HEK293 (cell line): ENCODE measurements at regions not wholly inside any gene's neighbourhood (a gene's known extent, or its start where the extent isn't known, plus 50 kb on each side); places are given as distances from the start of the nearest gene placed in this dataset.

Experiments used
- CTCF ChIA-PET: fragments of 350-600 bp; formaldehyde crosslinking; extraction: SDS; loops from one replicate; lab custom pipeline; 2021; ENCODE audit warnings: antibody characterized with exemption; lab: Yijun Ruan, JAX
- POLR2A ChIA-PET: fragments of 300-600 bp; formaldehyde crosslinking; extraction: SDS; loops from one replicate; lab custom pipeline; 2020; ENCODE audit warnings: antibody characterized with exemption, inconsistent platforms; lab: Yijun Ruan, JAX
- H3K27ac ChIP-seq: fragments of 200-500 bp; sonication (Bioruptor generic); 2 replicates; pipeline ENCODE4 v1.5.1; 2014; ENCODE audit warnings: low read depth, low read length, control low read depth, inconsistent platforms; ENCODE audit errors: extremely low read depth
- H3K36me3 ChIP-seq, 2 experiments: fragments of 200-500 bp in 1 of 2; sonication (Bioruptor generic) in 1 of 2; 1 replicate in 1 of 2; 2 replicates in 1 of 2; pipeline ENCODE4 v1.5.1; 2014 to 2017; ENCODE audit warnings: inconsistent platforms in 2 of 2, low read length in 2 of 2; ENCODE audit not compliant: control insufficient read depth in 2 of 2, insufficient read depth in 1 of 2
- H3K4me1 ChIP-seq: fragments of 200-500 bp; sonication (Bioruptor generic); 2 replicates; pipeline ENCODE4 v1.5.1; 2014; ENCODE audit warnings: mild to moderate bottlenecking, low read length, inconsistent platforms; ENCODE audit not compliant: control insufficient read depth, insufficient read depth
- H3K4me3 ChIP-seq: 2 replicates; pipeline ENCODE4 v1.5.1; 2011; ENCODE audit warnings: low read depth, mild to moderate bottlenecking, control low read depth, low read length, moderate library complexity
- H3K9me3 ChIP-seq: fragments of 200-500 bp; sonication (Bioruptor generic); 2 replicates; pipeline ENCODE4 v1.5.1; 2014; ENCODE audit warnings: low read depth, low read length, inconsistent platforms; ENCODE audit not compliant: control insufficient read depth, insufficient read depth
- EGR2 ChIP-seq: fragments of 450-650 bp; formaldehyde crosslinking; IDR thresholded peaks from 2 replicates; pipeline ENCODE4 v1.5.1; 2016; ENCODE audit warnings: low read depth, missing biosample characterization, missing genetic modification characterization
- GFI1B ChIP-seq: fragments of 450-650 bp; formaldehyde crosslinking; IDR thresholded peaks from 2 replicates; pipeline ENCODE4 v1.5.1; 2016; ENCODE audit warnings: missing biosample characterization, missing genetic modification characterization
- HOXC10 ChIP-seq: sonication (generic); formaldehyde crosslinking; IDR thresholded peaks from 2 replicates; pipeline ENCODE4 v1.8.1; 2023; ENCODE audit warnings: mild to moderate bottlenecking, missing genetic modification reagents
- KLF16 ChIP-seq: fragments of 450-650 bp; formaldehyde crosslinking; IDR thresholded peaks from 2 replicates; pipeline ENCODE4 v1.5.1; 2017; ENCODE audit warnings: missing biosample characterization, missing genetic modification characterization
- REPIN1 ChIP-seq: fragments of 450-650 bp; formaldehyde crosslinking; IDR thresholded peaks from 2 replicates; pipeline ENCODE4 v1.5.1; 2017; ENCODE audit warnings: missing biosample characterization, missing genetic modification characterization, low read depth
- YY2 ChIP-seq: fragments of 450-650 bp; formaldehyde crosslinking; IDR thresholded peaks from 2 replicates; pipeline ENCODE4 v1.5.1; 2016; ENCODE audit warnings: missing biosample characterization, missing genetic modification characterization
- ZBTB17 ChIP-seq: fragments of 450-650 bp; formaldehyde crosslinking; IDR thresholded peaks from 2 replicates; pipeline ENCODE4 v1.5.1; 2016; ENCODE audit warnings: missing biosample characterization, missing genetic modification characterization
- ZNF10 ChIP-seq: fragments of 450-650 bp; formaldehyde crosslinking; IDR thresholded peaks from 2 replicates; pipeline ENCODE4 v1.5.1; 2017; ENCODE audit warnings: missing biosample characterization, missing genetic modification characterization
- ZNF133 ChIP-seq: fragments of 450-650 bp; formaldehyde crosslinking; IDR thresholded peaks from 2 replicates; pipeline ENCODE4 v1.5.1; 2016; ENCODE audit warnings: missing biosample characterization, missing genetic modification characterization
- ZNF211 ChIP-seq: fragments of 450-650 bp; formaldehyde crosslinking; IDR thresholded peaks from 2 replicates; pipeline ENCODE4 v1.5.1; 2016; ENCODE audit warnings: low read depth, missing biosample characterization, missing genetic modification characterization
- ZNF37A ChIP-seq: fragments of 450-650 bp; IDR thresholded peaks from 2 replicates; pipeline ENCODE4 v1.5.1; 2018; ENCODE audit warnings: missing biosample characterization, missing genetic modification characterization
- ZNF423 ChIP-seq: fragments of 450-650 bp; formaldehyde crosslinking; IDR thresholded peaks from 2 replicates; pipeline ENCODE4 v1.5.1; 2016; ENCODE audit warnings: missing biosample characterization, missing genetic modification characterization
- ZNF514 ChIP-seq: fragments of 450-650 bp; formaldehyde crosslinking; IDR thresholded peaks from 2 replicates; pipeline ENCODE4 v1.5.1; 2016; ENCODE audit warnings: missing biosample characterization, missing genetic modification characterization
- ZNF571 ChIP-seq: fragments of 450-650 bp; formaldehyde crosslinking; IDR thresholded peaks from 2 replicates; pipeline ENCODE4 v1.5.0; 2017; ENCODE audit warnings: missing biosample characterization, missing genetic modification characterization
- ZNF654 ChIP-seq: fragments of 450-650 bp; formaldehyde crosslinking; IDR thresholded peaks from 2 replicates; pipeline ENCODE4 v1.5.1; 2016; ENCODE audit warnings: low read depth, missing biosample characterization, missing genetic modification characterization
- ZNF747 ChIP-seq: fragments of 450-650 bp; formaldehyde crosslinking; IDR thresholded peaks from 2 replicates; pipeline ENCODE4 v1.5.1; 2016; ENCODE audit warnings: missing biosample characterization, missing genetic modification characterization
- ZNF768 ChIP-seq: fragments of 450-650 bp; formaldehyde crosslinking; IDR thresholded peaks from 2 replicates; pipeline ENCODE4 v1.5.1; 2018; ENCODE audit warnings: missing biosample characterization, mild to moderate bottlenecking, missing genetic modification characterization
- TF ChIP-seq, protein P1 (sequence below): fragments of 450-650 bp; formaldehyde crosslinking; IDR thresholded peaks from 2 replicates; pipeline ENCODE4 v1.5.1; 2016; ENCODE audit warnings: missing biosample characterization, missing genetic modification characterization
- TF ChIP-seq, protein P2 (sequence below): fragments of 450-650 bp; formaldehyde crosslinking; IDR thresholded peaks from 2 replicates; pipeline ENCODE4 v1.5.0; 2017; ENCODE audit warnings: missing biosample characterization, missing genetic modification characterization, borderline replicate concordance
- TF ChIP-seq, protein P3 (sequence below): fragments of 450-650 bp; formaldehyde crosslinking; IDR thresholded peaks from 2 replicates; pipeline ENCODE4 v1.5.1; 2016; ENCODE audit warnings: missing biosample characterization, missing genetic modification characterization, borderline replicate concordance
- TF ChIP-seq, protein P4 (sequence below): fragments of 450-650 bp; formaldehyde crosslinking; conservative IDR thresholded peaks from 2 replicates; pipeline ENCODE4 v1.5.1; 2016; ENCODE audit warnings: low read depth, missing biosample characterization, missing genetic modification characterization

DNA sequence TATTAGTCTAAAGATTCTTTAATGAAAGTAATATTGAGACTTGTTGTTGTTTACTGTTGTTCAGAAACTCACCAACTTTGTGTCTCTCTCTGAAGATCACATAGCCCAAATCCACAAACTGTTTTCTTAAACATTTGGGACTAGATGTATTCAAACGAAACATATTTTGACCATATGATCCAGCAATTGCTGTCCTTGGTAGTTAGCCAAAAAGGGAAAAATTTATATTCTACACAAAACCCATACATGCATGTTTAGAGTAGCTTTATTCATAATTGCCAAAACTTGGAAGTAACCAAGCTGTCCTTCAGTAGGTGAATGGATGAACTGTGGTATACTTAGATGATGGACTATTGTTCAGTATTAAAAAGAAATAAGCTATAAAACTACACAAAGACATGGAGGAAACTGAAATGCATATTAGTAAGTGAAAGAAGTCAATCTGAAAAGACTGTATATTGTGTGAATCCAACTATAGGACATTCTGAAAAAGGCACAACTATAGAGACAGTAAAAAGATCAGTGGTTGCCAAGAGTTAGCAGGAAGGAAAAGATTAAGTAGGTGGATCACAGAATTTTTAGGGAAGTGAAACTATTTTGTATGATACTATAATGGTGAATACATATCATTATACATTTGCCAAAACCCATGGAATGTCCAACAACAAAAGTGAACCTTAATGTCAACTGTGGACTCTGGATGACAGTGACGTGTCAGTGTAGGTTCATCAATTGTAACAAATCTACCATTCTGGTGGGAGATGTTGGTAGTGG is 442.9 kb downstream of the INSC start:
- ChIA-PET CTCF (no interaction called here), POLR2A (no interaction called here)
- H3K36me3 ChIP-seq: no peaks in the 10 kb centered on the region
- no peak overlapping the region for H3K4me3 ChIP-seq
- H3K4me1 ChIP-seq: no peaks in the 10 kb centered on the region
- H3K27ac ChIP-seq: no peak overlapping the region
- TF ChIP-seq ZNF654 (tag by site-specific recombination) (no peak), EGR2 (tag by site-specific recombination) (no peak), ZNF133 (tag by site-specific recombination) (no peak), HOXC10 (no peak), ZNF423 (tag by site-specific recombination) (no peak), KLF16 (tag by site-specific recombination) (no peak), REPIN1 (tag by site-specific recombination) (no peak), ZNF768 (no peak), ZNF10 (tag by site-specific recombination) (no peak), ZBTB17 (tag by site-specific recombination) (no peak), ZNF37A (no peak), ZNF747 (tag by site-specific recombination) (no peak), YY2 (tag by site-specific recombination) (no peak), ZNF211 (no peak), ZNF514 (tag by site-specific recombination) (no peak), GFI1B (tag by site-specific recombination) (no peak), ZNF571 (no peak)
- TF ChIP-seq, protein P1, sequence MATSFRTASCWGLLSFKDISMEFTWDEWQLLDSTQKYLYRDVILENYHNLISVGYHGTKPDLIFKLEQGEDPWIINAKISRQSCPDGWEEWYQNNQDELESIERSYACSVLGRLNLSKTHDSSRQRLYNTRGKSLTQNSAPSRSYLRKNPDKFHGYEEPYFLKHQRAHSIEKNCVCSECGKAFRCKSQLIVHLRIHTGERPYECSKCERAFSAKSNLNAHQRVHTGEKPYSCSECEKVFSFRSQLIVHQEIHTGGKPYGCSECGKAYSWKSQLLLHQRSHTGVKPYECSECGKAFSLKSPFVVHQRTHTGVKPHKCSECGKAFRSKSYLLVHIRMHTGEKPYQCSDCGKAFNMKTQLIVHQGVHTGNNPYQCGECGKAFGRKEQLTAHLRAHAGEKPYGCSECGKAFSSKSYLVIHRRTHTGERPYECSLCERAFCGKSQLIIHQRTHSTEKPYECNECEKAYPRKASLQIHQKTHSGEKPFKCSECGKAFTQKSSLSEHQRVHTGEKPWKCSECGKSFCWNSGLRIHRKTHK (tag by site-specific recombination): no peak
- TF ChIP-seq, protein P2, sequence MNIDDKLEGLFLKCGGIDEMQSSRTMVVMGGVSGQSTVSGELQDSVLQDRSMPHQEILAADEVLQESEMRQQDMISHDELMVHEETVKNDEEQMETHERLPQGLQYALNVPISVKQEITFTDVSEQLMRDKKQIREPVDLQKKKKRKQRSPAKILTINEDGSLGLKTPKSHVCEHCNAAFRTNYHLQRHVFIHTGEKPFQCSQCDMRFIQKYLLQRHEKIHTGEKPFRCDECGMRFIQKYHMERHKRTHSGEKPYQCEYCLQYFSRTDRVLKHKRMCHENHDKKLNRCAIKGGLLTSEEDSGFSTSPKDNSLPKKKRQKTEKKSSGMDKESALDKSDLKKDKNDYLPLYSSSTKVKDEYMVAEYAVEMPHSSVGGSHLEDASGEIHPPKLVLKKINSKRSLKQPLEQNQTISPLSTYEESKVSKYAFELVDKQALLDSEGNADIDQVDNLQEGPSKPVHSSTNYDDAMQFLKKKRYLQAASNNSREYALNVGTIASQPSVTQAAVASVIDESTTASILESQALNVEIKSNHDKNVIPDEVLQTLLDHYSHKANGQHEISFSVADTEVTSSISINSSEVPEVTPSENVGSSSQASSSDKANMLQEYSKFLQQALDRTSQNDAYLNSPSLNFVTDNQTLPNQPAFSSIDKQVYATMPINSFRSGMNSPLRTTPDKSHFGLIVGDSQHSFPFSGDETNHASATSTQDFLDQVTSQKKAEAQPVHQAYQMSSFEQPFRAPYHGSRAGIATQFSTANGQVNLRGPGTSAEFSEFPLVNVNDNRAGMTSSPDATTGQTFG (tag by site-specific recombination): no peak
- H3K9me3 ChIP-seq: no peaks in the 10 kb centered on the region

DNA sequence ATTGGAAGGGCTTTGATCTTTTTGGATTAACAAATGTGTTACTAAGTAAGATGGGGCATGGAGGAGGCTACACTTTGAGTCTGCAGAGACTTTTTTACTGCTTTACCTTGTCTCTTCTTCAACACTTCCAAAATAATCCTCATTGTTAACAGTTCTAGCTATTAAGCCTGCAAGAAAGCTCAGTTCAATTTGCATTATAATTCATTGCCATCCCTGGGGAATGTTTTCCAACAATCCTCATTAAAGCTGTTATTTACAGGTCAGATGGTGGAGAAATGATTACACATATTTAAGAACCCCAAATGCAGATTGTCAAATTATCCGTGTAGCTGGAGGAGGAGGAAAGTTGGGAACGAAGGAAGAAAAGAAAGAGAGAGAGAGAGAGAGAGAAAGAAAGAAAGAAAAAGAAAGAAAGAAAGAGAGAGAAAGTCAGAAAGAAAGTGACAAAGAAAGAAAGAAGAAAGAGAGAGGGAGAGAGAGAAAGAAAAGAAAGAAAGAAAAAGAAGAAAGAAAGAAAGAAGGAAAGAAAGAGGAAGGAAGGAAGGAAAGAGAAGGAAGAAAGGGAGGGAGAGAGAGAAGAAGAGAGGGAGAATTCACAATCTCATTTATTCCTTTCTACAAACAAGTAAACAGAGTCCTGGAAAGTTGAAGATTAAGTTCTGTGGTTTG is 443.9 kb downstream of the INSC start:
- Histone ChIP-seq H3K36me3 (no peaks in the 10 kb centered on the region), H3K4me1 (no peaks in the 10 kb centered on the region), H3K27ac (no peak overlapping the region), H3K9me3 (no peaks in the 10 kb centered on the region), H3K4me3 (no peak overlapping the region)
- POLR2A ChIA-PET: no interaction called here
- CTCF ChIA-PET: no interaction called here
- TF ChIP-seq, protein P3, sequence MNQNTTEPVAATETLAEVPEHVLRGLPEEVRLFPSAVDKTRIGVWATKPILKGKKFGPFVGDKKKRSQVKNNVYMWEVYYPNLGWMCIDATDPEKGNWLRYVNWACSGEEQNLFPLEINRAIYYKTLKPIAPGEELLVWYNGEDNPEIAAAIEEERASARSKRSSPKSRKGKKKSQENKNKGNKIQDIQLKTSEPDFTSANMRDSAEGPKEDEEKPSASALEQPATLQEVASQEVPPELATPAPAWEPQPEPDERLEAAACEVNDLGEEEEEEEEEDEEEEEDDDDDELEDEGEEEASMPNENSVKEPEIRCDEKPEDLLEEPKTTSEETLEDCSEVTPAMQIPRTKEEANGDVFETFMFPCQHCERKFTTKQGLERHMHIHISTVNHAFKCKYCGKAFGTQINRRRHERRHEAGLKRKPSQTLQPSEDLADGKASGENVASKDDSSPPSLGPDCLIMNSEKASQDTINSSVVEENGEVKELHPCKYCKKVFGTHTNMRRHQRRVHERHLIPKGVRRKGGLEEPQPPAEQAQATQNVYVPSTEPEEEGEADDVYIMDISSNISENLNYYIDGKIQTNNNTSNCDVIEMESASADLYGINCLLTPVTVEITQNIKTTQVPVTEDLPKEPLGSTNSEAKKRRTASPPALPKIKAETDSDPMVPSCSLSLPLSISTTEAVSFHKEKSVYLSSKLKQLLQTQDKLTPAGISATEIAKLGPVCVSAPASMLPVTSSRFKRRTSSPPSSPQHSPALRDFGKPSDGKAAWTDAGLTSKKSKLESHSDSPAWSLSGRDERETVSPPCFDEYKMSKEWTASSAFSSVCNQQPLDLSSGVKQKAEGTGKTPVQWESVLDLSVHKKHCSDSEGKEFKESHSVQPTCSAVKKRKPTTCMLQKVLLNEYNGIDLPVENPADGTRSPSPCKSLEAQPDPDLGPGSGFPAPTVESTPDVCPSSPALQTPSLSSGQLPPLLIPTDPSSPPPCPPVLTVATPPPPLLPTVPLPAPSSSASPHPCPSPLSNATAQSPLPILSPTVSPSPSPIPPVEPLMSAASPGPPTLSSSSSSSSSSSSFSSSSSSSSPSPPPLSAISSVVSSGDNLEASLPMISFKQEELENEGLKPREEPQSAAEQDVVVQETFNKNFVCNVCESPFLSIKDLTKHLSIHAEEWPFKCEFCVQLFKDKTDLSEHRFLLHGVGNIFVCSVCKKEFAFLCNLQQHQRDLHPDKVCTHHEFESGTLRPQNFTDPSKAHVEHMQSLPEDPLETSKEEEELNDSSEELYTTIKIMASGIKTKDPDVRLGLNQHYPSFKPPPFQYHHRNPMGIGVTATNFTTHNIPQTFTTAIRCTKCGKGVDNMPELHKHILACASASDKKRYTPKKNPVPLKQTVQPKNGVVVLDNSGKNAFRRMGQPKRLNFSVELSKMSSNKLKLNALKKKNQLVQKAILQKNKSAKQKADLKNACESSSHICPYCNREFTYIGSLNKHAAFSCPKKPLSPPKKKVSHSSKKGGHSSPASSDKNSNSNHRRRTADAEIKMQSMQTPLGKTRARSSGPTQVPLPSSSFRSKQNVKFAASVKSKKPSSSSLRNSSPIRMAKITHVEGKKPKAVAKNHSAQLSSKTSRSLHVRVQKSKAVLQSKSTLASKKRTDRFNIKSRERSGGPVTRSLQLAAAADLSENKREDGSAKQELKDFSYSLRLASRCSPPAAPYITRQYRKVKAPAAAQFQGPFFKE (tag by site-specific recombination): no peak
- TF ChIP-seq, protein P4, sequence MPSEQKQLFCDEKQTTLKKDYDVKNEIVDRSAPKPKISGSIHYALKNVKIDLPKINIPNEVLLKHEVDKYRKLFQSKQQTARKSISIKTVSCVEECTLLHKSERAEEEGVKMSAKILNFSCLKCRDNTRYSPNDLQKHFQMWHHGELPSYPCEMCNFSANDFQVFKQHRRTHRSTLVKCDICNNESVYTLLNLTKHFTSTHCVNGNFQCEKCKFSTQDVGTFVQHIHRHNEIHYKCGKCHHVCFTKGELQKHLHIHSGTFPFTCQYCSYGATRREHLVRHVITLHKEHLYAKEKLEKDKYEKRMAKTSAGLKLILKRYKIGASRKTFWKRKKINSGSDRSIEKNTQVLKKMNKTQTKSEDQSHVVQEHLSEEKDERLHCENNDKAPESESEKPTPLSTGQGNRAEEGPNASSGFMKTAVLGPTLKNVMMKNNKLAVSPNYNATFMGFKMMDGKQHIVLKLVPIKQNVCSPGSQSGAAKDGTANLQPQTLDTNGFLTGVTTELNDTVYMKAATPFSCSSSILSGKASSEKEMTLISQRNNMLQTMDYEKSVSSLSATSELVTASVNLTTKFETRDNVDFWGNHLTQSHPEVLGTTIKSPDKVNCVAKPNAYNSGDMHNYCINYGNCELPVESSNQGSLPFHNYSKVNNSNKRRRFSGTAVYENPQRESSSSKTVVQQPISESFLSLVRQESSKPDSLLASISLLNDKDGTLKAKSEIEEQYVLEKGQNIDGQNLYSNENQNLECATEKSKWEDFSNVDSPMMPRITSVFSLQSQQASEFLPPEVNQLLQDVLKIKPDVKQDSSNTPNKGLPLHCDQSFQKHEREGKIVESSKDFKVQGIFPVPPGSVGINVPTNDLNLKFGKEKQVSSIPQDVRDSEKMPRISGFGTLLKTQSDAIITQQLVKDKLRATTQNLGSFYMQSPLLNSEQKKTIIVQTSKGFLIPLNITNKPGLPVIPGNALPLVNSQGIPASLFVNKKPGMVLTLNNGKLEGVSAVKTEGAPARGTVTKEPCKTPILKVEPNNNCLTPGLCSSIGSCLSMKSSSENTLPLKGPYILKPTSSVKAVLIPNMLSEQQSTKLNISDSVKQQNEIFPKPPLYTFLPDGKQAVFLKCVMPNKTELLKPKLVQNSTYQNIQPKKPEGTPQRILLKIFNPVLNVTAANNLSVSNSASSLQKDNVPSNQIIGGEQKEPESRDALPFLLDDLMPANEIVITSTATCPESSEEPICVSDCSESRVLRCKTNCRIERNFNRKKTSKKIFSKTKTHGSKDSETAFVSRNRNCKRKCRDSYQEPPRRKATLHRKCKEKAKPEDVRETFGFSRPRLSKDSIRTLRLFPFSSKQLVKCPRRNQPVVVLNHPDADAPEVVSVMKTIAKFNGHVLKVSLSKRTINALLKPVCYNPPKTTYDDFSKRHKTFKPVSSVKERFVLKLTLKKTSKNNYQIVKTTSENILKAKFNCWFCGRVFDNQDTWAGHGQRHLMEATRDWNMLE (tag by site-specific recombination): no peak
